ENCODE measurements at regions not wholly inside any gene's neighbourhood (a gene's known extent, or its start where the extent isn't known, plus 50 kb on each side); places are given as distances from the start of the nearest gene placed in this dataset.

- DNase-seq (ENCODE audit: low spot score): no peak
- in situ Hi-C loops (cut with MboI; ENCODE audit: low sequenced_read_pairs, unreplicated experiment): no loop called here
Observed at GRCh38 chr10:111458256-111458655, 381.4 kb downstream of the ADRA2A start.

GRCh38 chr10:111459967-111460366, 383.1 kb downstream of the ADRA2A start:
- no peak for DNase-seq (ENCODE audit: low spot score)
- in situ Hi-C loops (cut with MboI; ENCODE audit: low sequenced_read_pairs, unreplicated experiment): no loop called here
- no peak for TF ChIP-seq CTCF (IDR thresholded peaks at IDR 0.05; ENCODE audit: borderline replicate concordance, control extremely low read depth, extremely low read depth, insufficient read depth, missing control alignments)

More at GRCh38 chr10:111458256-111458655, 381.4 kb downstream of the ADRA2A start:
- no peak for TF ChIP-seq CTCF (IDR thresholded peaks at IDR 0.05; ENCODE audit: borderline replicate concordance, control extremely low read depth, extremely low read depth, insufficient read depth, missing control alignments)

- no peak for DNase-seq (ENCODE audit: low spot score)
- no peak for TF ChIP-seq CTCF (IDR thresholded peaks at IDR 0.05; ENCODE audit: borderline replicate concordance, control extremely low read depth, extremely low read depth, insufficient read depth, missing control alignments)
- in situ Hi-C loops (cut with MboI; ENCODE audit: low sequenced_read_pairs, unreplicated experiment): no loop called here
Observed at GRCh38 chr10:111472445-111472844, 395.6 kb downstream of the ADRA2A start.

GRCh38 chr10:111473361-111473760, 396.5 kb downstream of the ADRA2A start:
- in situ Hi-C loops (cut with MboI; ENCODE audit: low sequenced_read_pairs, unreplicated experiment): no loop called here
- no peak for DNase-seq (ENCODE audit: low spot score)
- TF ChIP-seq CTCF (IDR thresholded peaks at IDR 0.05; ENCODE audit: borderline replicate concordance, control extremely low read depth, extremely low read depth, insufficient read depth, missing control alignments): no peak

GRCh38 chr10:111474786-111475185, 398.0 kb downstream of the ADRA2A start:
- no peak for TF ChIP-seq CTCF (IDR thresholded peaks at IDR 0.05; ENCODE audit: borderline replicate concordance, control extremely low read depth, extremely low read depth, insufficient read depth, missing control alignments)
- in situ Hi-C loops (cut with MboI; ENCODE audit: low sequenced_read_pairs, unreplicated experiment): no loop called here
- DNase-seq (ENCODE audit: low spot score): no peak

- in situ Hi-C loops (cut with MboI; ENCODE audit: low sequenced_read_pairs, unreplicated experiment): no loop called here
- no peak for TF ChIP-seq CTCF (IDR thresholded peaks at IDR 0.05; ENCODE audit: borderline replicate concordance, control extremely low read depth, extremely low read depth, insufficient read depth, missing control alignments)
- DNase-seq (ENCODE audit: low spot score): no peak
Observed at GRCh38 chr10:111475720-111476119, 398.9 kb downstream of the ADRA2A start.

- in situ Hi-C loops (cut with MboI; ENCODE audit: low sequenced_read_pairs, unreplicated experiment): no loop called here
- DNase-seq (ENCODE audit: low spot score): no peak
- no peak for TF ChIP-seq CTCF (IDR thresholded peaks at IDR 0.05; ENCODE audit: borderline replicate concordance, control extremely low read depth, extremely low read depth, insufficient read depth, missing control alignments)
Observed at GRCh38 chr10:111478651-111479050, 401.8 kb downstream of the ADRA2A start.

Measured in GM13976 (cell line).